ENCODE measurements at regions not wholly inside any gene's neighbourhood (a gene's known extent, or its start where the extent isn't known, plus 50 kb on each side); places are given as distances from the start of the nearest gene placed in this dataset.

DNA sequence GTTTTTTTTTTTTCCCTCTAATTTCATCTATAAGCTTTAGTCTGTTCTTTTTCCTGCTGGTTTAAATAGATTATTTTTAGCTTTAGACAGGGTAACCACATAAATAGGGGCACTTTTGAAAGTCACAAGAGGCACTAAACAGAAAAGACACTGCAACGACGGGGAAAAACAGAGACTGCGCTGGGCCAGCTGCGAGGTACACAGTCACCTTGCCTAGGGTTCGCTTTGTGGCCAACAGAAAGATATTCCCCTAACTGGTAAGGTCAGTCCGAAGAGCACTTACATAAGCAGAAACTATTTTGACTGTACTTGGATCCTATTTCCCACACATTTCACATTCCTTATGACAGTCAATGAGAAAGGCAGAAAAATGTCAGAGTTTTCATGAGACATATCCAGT, 175.6 kb upstream of the PHF14 start:
- DNase-seq (ENCODE audit: low read depth): no peak
- no peak overlapping the region for H3K4me3 ChIP-seq (ENCODE audit: low read depth, low read length)
- TF ChIP-seq, protein P1, sequence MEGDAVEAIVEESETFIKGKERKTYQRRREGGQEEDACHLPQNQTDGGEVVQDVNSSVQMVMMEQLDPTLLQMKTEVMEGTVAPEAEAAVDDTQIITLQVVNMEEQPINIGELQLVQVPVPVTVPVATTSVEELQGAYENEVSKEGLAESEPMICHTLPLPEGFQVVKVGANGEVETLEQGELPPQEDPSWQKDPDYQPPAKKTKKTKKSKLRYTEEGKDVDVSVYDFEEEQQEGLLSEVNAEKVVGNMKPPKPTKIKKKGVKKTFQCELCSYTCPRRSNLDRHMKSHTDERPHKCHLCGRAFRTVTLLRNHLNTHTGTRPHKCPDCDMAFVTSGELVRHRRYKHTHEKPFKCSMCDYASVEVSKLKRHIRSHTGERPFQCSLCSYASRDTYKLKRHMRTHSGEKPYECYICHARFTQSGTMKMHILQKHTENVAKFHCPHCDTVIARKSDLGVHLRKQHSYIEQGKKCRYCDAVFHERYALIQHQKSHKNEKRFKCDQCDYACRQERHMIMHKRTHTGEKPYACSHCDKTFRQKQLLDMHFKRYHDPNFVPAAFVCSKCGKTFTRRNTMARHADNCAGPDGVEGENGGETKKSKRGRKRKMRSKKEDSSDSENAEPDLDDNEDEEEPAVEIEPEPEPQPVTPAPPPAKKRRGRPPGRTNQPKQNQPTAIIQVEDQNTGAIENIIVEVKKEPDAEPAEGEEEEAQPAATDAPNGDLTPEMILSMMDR (IDR thresholded peaks at IDR 0.05; ENCODE audit: insufficient read depth, low read length): no peak

- no peak for DNase-seq (ENCODE audit: low read depth)
- TF ChIP-seq, protein P1 (IDR thresholded peaks at IDR 0.05; ENCODE audit: insufficient read depth, low read length): no peak
- H3K4me3 ChIP-seq (ENCODE audit: low read depth, low read length): no peak overlapping the region
Observed at GRCh38 chr7:10799475-10799874, 174.2 kb upstream of the PHF14 start.

DNA sequence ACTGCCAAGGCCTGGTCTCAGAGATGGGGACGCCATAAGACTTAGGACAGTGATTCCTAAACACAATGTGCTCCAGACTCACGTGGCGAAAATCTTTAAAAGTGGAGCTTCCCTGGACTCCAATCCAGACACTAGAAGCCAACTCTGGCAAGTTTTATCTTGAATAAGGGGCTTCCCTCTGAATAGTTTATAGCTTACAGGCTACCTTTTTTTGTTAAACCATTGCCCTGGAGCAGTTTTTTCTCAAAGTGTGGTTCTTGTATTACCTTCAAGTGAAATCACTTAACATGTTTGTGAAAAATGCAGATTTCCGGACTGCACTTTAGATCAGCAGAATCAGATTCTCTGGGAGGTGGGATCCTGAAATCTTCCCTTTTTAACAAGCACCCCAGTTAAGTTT, 171.7 kb upstream of the PHF14 start:
- DNase-seq (ENCODE audit: low read depth): no peak
- H3K4me3 ChIP-seq (ENCODE audit: low read depth, low read length): no peak overlapping the region
- TF ChIP-seq, protein P1 (IDR thresholded peaks at IDR 0.05; ENCODE audit: insufficient read depth, low read length): no peak

DNA sequence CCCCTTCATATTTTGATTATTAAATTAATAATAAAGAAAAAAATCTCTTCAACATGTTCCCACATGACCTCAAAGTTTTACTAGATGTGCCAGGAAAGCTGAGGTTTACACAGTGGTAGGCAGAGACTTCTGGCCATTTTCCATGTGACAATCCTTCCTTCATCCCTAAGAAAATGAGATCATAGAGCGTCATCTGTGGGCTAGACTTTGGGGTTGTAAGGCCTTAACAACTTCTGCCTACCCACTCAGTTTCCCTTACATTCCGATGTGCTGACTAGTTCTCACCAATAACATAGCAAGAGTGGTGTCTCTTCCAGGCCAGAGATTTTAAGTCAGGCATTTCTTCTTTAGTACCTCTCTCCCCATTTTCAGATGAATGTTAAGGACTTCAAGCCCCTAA, 171.1 kb upstream of the PHF14 start:
- DNase-seq (ENCODE audit: low read depth): no peak
- TF ChIP-seq, protein P1 (IDR thresholded peaks at IDR 0.05; ENCODE audit: insufficient read depth, low read length): no peak
- H3K4me3 ChIP-seq (ENCODE audit: low read depth, low read length): no peak overlapping the region

- no peak overlapping the region for H3K4me3 ChIP-seq (ENCODE audit: low read depth, low read length)
- TF ChIP-seq, protein P1 (IDR thresholded peaks at IDR 0.05; ENCODE audit: insufficient read depth, low read length): no peak
- DNase-seq (ENCODE audit: low read depth): no peak
Observed at GRCh38 chr7:10803720-10804119, 170.0 kb upstream of the PHF14 start.

- H3K4me3 ChIP-seq (ENCODE audit: low read depth, low read length): no peak overlapping the region
- DNase-seq (ENCODE audit: low read depth): no peak
- TF ChIP-seq, protein P1 (IDR thresholded peaks at IDR 0.05; ENCODE audit: insufficient read depth, low read length): no peak
Observed at GRCh38 chr7:10804770-10805169, 168.9 kb upstream of the PHF14 start.

DNA sequence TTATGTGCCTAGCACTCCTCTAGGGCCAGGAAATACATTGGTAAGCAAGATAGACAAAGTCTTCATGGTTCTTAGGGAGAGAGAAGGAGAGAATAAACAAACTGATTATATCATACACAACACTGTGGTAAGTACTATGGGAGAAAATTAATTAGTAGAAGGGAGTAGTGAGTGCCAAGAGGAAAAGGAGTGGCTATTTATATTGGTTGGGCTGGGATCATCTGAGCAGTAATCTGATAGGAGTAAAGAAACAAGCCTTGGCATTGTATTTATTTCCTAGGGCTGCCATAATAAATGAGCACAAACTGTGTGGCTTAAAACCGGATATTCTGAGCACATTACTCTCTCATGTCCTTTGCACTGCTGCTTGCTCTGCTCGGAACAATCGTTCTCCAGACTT, 158.1 kb upstream of the PHF14 start:
- TF ChIP-seq, protein P1 (IDR thresholded peaks at IDR 0.05; ENCODE audit: insufficient read depth, low read length): no peak
- DNase-seq (ENCODE audit: low read depth): no peak
- no peak overlapping the region for H3K4me3 ChIP-seq (ENCODE audit: low read depth, low read length)
